ENCODE measurements at regions not wholly inside any gene's neighbourhood (a gene's known extent, or its start where the extent isn't known, plus 50 kb on each side); places are given as distances from the start of the nearest gene placed in this dataset.
"Not testable (repeated sequence)": the region's sequence is repeated elsewhere in the genome, so short reads cannot be mapped to it uniquely, and the experiment has no call there.

GRCh38 chr1:148347781-148348180, 135.3 kb downstream of the PPIAL4G start:
- intact Hi-C loops (cut with DNase I) = no loop called here
- H3K27me3 ChIP-seq = peaks cover 0 to 48% (median 19%) of the 10 kb centered on the region in 3 donors

GRCh38 chr1:148345659-148346151, 137.4 kb downstream of the PPIAL4G start:
- H3K36me3 ChIP-seq; H3K9me3 ChIP-seq; H3K4me3 ChIP-seq; DNase-seq; H3K4me1 ChIP-seq; intact Hi-C loops (cut with DNase I); H3K27ac ChIP-seq: not testable (repeated sequence)
- peaks cover 0 to 28% (median 0%) of the 10 kb centered on the region in 3 donors for H3K27me3 ChIP-seq
- 3% methylated on average over 3 of the region's 3 CpGs for WGBS, 2 donors
- TF ChIP-seq CTCF (IDR thresholded peaks at IDR 0.05) = peak in 1 of 4 experiments; percentile 13

More at GRCh38 chr1:148347781-148348180, 135.3 kb downstream of the PPIAL4G start:
- Histone ChIP-seq H3K4me1 (no peaks in the 10 kb centered on the region), H3K4me3 (no peak overlapping the region), H3K9me3 (no peaks in the 10 kb centered on the region), H3K36me3 (no peaks in the 10 kb centered on the region), H3K27ac (no peak overlapping the region)
- DNase-seq = no peak
- TF ChIP-seq POLR2AphosphoS5 (IDR thresholded peaks at IDR 0.05) (no peak), EP300 (IDR thresholded peaks at IDR 0.05) (no peak), CTCF (IDR thresholded peaks at IDR 0.05) (no peak), POLR2A (IDR thresholded peaks at IDR 0.05) (no peak)

- DNase-seq; H3K36me3 ChIP-seq; H3K9me3 ChIP-seq; H3K27ac ChIP-seq; H3K4me1 ChIP-seq; H3K4me3 ChIP-seq; intact Hi-C loops (cut with DNase I): not testable (repeated sequence)
- H3K27me3 ChIP-seq = peaks cover 0 to 18% (median 0%) of the 10 kb centered on the region in 3 donors
- 87 to 89% methylated on average over 2 of the region's 2 CpGs for WGBS, 2 donors
Measured at GRCh38 chr1:148344651-148345050, 138.5 kb downstream of the PPIAL4G start.

GRCh38 chr1:148341729-148342128, 141.4 kb downstream of the PPIAL4G start:
- DNase-seq; H3K27ac ChIP-seq; H3K27me3 ChIP-seq; H3K4me3 ChIP-seq; H3K4me1 ChIP-seq; H3K9me3 ChIP-seq; H3K36me3 ChIP-seq; intact Hi-C loops (cut with DNase I): not testable (repeated sequence)
- 90 to 93% methylated on average over 1 of the region's 1 CpG for WGBS, 2 donors

- not testable (repeated sequence) for H3K9me3 ChIP-seq, H3K4me3 ChIP-seq, DNase-seq, H3K36me3 ChIP-seq
- 15 to 19% methylated on average over 5 of the region's 5 CpGs for WGBS, 2 donors
- Histone ChIP-seq H3K27ac (peak overlapping the region in 1 of 4 donors; percentile 80), H3K27me3 (peaks cover 0 to 53% (median 32%) of the 10 kb centered on the region in 3 donors), H3K4me1 (peaks cover 0 to 18% (median 16%) of the 10 kb centered on the region in 4 donors)
- intact Hi-C loops (cut with DNase I) = loop anchor here (5.0 kb wide), 1 partner anchor 44 kb away; no protein-coding TSS in a partner anchor
Measured at GRCh38 chr1:148336121-148336918, 146.8 kb downstream of the PPIAL4G start.

GRCh38 chr1:148334339-148335130, 148.6 kb downstream of the PPIAL4G start:
- H3K36me3 ChIP-seq = no peaks in the 10 kb centered on the region
- peak overlapping the region; percentile 36 to 55 (median 43) for H3K4me3 ChIP-seq
- peak overlapping the region; percentile 39 to 80 (median 62) for H3K27ac ChIP-seq
- DNase-seq = peak; percentile 93
- peak in 1 of 2 donors; percentile 60 for TF ChIP-seq POLR2A (IDR thresholded peaks at IDR 0.05)
- TF ChIP-seq CTCF (IDR thresholded peaks at IDR 0.05) = no peak
- peak; percentile 76 to 88 (median 81) for TF ChIP-seq POLR2AphosphoS5 (IDR thresholded peaks at IDR 0.05)
- TF ChIP-seq EP300 (IDR thresholded peaks at IDR 0.05) = no peak
- H3K27me3 ChIP-seq = peaks cover 0 to 71% (median 48%) of the 10 kb centered on the region in 3 donors
- WGBS, 2 donors = 0% methylated on average over 33 of the region's 33 CpGs
- no peaks in the 10 kb centered on the region for H3K9me3 ChIP-seq
- H3K4me1 ChIP-seq = peaks cover 0 to 18% (median 16%) of the 10 kb centered on the region in 4 donors
- intact Hi-C loops (cut with DNase I) = loop anchor here (5.0 kb wide), 1 partner anchor 42 kb away; no protein-coding TSS in a partner anchor
